ENCODE measurements at regions not wholly inside any gene's neighbourhood (a gene's known extent, or its start where the extent isn't known, plus 50 kb on each side); places are given as distances from the start of the nearest gene placed in this dataset.
A peak's percentile ranks its signal among the peaks of the same experiment; 100 is the strongest.

DNA sequence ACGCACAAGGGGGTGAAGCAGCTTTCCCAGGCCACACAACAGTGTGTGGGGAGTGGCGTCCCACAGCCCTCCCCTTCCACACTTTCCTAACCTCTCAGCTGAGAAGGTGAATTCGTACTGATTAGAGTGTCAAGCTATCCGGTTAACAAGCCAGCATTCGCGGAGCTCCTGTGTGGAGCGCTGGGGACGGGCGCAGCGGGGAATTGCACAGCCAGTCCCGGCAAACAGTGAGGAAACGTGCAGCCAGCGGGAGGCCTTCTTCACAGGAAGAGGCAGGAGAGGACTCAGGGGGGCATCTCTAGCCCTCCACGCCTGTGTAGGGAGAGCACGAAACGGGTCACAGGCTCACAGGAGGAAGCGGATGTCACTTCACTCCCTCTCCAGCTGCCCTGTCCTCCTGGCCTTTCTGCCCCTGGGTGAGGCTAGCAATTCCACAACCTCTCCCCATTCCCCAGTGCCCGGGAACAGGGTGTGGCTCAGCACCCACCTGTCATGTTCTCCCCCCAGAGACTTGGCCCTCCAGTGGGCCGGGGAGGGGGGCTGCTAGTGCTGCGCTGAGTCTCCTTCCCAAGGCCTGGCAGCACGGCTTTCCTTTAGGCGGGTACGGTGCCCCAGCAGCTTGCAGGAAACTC, 117.3 kb downstream of the CPZ start:
- CTCF ChIA-PET = no interaction called here
- no peak for DNase-seq (ENCODE audit: extremely low spot score)
- POLR2A ChIA-PET = interaction anchor here (0.6 kb wide), 1 partner anchor 86 kb away, joined by 3 read pairs; no protein-coding TSS in a partner anchor
- TF ChIP-seq TARDBP (IDR thresholded peaks at IDR 0.05) (no peak), ZNF384 (IDR thresholded peaks at IDR 0.05) (no peak)

DNA sequence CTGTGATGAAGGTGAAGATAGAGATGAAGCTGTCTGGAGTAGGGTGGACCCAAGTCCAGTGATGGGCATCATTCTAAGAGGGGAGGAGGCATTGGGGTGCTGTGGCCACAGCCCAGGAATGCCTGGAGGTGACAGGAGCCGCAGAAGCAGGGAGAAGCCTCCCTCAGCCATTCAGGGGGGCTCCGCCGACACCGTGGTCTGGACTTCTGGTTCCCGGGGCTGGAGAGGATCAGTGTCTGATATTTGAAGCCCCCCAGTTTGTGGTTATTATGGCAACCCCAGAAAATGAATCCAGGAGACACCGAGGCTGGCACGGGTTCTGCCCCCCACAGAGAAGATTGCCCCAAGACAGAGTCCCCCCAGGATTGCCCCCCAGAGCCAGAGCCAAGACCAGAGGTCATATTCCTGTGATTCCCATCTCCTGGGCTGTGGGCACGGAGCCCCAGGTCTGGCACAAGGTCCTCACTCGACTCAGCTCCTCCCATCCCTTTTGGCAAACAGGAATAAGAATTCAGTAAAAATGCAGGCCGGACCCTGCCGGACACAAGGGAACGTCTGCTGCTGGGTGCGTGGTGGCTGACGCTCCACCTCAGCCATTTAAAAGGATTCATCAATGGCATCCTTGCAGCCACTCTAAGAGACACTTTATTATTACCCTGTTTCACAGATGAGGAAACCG, 116.6 kb downstream of the CPZ start:
- no peak for DNase-seq (ENCODE audit: extremely low spot score)
- TF ChIP-seq FOXA1 (IDR thresholded peaks at IDR 0.05) = no peak
- TF ChIP-seq LEF1 (IDR thresholded peaks at IDR 0.05; ENCODE audit: borderline replicate concordance) = no peak
- TF ChIP-seq ELF4 (IDR thresholded peaks at IDR 0.05) = no peak
- no peak for TF ChIP-seq SP1 (IDR thresholded peaks at IDR 0.05)
- CTCF ChIA-PET = no interaction called here
- POLR2A ChIA-PET = interaction anchor here (0.6 kb wide), 1 partner anchor 87 kb away, joined by 3 read pairs; no protein-coding TSS in a partner anchor

DNA sequence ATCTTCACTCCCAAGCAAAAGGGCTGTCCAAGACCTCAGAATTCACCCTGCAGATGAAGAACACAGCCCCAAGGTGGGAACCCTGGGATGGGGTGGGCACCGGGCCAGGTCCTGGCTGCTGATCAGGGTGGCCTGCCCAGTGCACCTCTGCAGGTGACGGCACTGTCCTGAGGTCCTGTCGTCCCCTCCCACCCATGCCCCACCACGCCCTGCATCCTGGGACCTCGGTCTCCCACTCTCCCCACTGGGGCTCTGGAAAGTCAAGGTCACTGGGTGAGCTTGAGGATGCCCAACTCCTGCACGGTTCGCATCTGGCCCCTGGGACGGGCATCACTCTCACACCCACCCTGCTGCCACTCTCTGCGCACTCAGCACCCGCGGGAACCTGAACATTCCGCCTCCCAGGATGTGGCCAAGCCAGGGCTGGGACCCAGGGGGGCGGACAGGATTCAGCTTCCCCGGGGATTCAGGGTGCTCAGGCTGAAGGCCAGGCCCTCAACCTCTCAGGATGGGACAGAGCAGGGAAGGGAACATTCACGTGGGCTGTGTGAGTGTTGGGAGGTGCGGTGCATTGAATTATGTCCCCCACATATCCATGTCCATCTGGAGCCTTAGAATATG, 115.9 kb downstream of the CPZ start:
- ChIA-PET CTCF (no interaction called here), POLR2A (no interaction called here)
- no peak for DNase-seq (ENCODE audit: extremely low spot score)
- no peak for TF ChIP-seq BHLHE40 (IDR thresholded peaks at IDR 0.05; ENCODE audit: borderline replicate concordance)
- TF ChIP-seq SP1 (IDR thresholded peaks at IDR 0.05) = no peak
- no peak for TF ChIP-seq SUZ12 (IDR thresholded peaks at IDR 0.05)
- TF ChIP-seq ZNF384 (IDR thresholded peaks at IDR 0.05) = no peak
- TF ChIP-seq NFRKB (IDR thresholded peaks at IDR 0.05) = no peak
- no peak for TF ChIP-seq ELF4 (IDR thresholded peaks at IDR 0.05)

GRCh38 chr4:8707045-8707781, 114.6 kb downstream of the CPZ start:
- POLR2A ChIA-PET = no interaction called here
- DNase-seq (ENCODE audit: extremely low spot score) = peak; percentile 52
- CTCF ChIA-PET = no interaction called here
- TF ChIP-seq CTBP1 (IDR thresholded peaks at IDR 0.05; ENCODE audit: borderline replicate concordance) = no peak
- no peak for TF ChIP-seq BHLHE40 (IDR thresholded peaks at IDR 0.05; ENCODE audit: borderline replicate concordance)
- no peak for TF ChIP-seq SP1 (IDR thresholded peaks at IDR 0.05)
- TF ChIP-seq ELF4 (IDR thresholded peaks at IDR 0.05) = no peak
- TF ChIP-seq FOXM1 (IDR thresholded peaks at IDR 0.05; ENCODE audit: borderline replicate concordance) = no peak
- TF ChIP-seq HDGF (IDR thresholded peaks at IDR 0.05; ENCODE audit: borderline replicate concordance) = no peak
- TF ChIP-seq ZNF384 (IDR thresholded peaks at IDR 0.05) = no peak

DNA sequence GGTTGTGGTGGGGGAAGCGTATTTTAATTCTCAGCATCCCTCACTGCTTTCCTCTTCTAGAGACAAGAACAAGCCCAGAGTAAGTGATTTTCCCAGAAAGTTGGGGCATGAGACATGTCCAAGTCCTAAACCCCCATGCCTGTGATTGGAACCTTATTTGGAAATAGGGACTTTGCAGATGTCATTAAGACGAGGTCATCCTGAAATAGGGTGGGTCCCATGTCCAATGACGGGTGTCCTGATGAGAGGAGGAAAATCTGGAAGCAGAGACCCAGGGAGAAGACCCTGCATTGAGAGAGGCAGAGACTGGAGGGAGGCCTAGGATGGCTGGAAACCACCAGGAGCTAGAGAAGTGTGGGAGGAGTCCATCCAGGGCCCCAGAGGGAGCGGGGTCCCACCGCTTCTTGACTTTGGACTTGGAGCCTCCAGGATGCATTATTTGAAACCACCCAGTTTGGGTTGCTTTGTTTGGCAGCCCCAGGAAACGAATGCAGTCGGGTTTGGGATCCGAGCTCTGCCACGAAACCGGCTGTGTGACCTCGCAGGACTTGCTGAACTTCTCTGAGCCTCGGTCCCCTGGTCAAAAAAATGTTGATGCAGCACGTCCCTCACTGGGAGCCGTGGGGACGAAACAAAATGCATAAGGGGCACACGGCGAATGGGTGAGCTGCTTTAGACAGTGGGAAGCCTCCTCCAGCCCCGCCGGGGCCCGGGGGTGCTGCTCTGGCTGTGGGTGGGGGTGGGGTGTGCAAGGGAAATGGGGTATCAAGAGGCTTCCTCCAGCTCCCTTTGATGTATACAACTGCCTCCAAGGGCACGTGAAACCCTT, 113.9 kb downstream of the CPZ start:
- TF ChIP-seq FOXK2 (IDR thresholded peaks at IDR 0.05) (no peak), ZNF384 (IDR thresholded peaks at IDR 0.05) (no peak), HDGF (IDR thresholded peaks at IDR 0.05; ENCODE audit: borderline replicate concordance) (no peak), L3MBTL2 (conservative IDR thresholded peaks at IDR 0.05) (no peak), FOXA1 (IDR thresholded peaks at IDR 0.05) (no peak), BHLHE40 (IDR thresholded peaks at IDR 0.05; ENCODE audit: borderline replicate concordance) (no peak), LEF1 (IDR thresholded peaks at IDR 0.05; ENCODE audit: borderline replicate concordance) (no peak), SUZ12 (IDR thresholded peaks at IDR 0.05) (no peak), NFRKB (IDR thresholded peaks at IDR 0.05) (no peak), TARDBP (IDR thresholded peaks at IDR 0.05) (no peak), PKNOX1 (IDR thresholded peaks at IDR 0.05) (no peak), CTBP1 (IDR thresholded peaks at IDR 0.05; ENCODE audit: borderline replicate concordance) (no peak)
- DNase-seq (ENCODE audit: extremely low spot score) = no peak
- ChIA-PET CTCF (no interaction called here), POLR2A (no interaction called here)

DNA sequence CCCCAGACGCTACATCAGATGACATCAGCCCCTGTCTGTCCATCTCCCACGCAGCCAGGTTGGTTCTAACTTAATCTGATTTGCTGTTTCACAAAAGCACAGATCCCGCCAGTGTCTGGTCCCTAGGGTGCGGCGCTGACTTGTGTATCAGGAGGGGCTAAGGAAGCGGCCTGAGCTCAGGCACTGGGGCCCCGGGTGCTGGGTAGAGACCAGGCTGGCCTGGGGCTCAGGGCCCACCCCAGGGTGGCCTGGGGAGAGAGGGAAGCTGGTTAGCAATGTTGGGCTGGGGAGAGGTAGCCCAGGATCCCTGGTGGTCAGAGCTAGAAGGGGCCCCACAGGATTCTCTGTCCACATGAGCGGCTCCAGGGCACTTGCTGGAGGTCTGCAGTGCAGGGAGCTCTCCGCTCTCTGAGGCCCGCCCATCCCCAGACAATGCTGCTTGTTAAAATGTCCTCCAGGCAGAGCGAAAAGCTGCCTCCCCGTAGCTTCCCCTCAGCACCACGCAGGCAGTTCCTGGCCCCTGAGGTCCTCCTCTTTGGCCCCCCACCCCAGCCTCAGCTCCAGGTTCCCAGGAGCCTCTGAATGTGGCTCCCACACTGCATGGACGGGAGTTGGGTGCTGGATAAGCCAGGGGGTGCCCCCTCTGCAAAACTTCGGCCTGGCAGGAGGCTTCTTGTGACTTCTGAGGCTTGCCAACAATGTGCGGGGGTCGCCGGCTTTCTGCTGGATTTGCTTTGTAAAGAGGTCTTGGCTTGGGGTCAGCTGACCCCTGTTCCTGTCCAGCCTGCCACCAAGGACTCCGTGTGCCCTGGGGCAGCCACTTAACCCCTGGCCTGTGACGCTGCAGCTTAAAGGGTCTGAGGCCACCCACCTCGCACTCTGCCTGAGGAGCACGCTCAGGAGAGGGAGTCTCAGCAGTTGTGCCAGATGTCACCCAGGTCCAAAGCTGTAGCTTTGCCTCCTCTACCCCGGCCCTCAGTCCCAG, 112.9 kb downstream of the CPZ start:
- TF ChIP-seq LEF1 (IDR thresholded peaks at IDR 0.05; ENCODE audit: borderline replicate concordance) (no peak), ELF4 (IDR thresholded peaks at IDR 0.05) (no peak), BHLHE40 (IDR thresholded peaks at IDR 0.05; ENCODE audit: borderline replicate concordance) (no peak), FOXA1 (IDR thresholded peaks at IDR 0.05) (no peak), FOXM1 (IDR thresholded peaks at IDR 0.05; ENCODE audit: borderline replicate concordance) (no peak), PKNOX1 (IDR thresholded peaks at IDR 0.05) (no peak), SP1 (IDR thresholded peaks at IDR 0.05) (no peak), TARDBP (IDR thresholded peaks at IDR 0.05) (no peak), SUZ12 (IDR thresholded peaks at IDR 0.05) (no peak), NFRKB (IDR thresholded peaks at IDR 0.05) (no peak), L3MBTL2 (conservative IDR thresholded peaks at IDR 0.05) (no peak), ARNT (IDR thresholded peaks at IDR 0.05) (no peak), FOXK2 (IDR thresholded peaks at IDR 0.05) (no peak), CTBP1 (IDR thresholded peaks at IDR 0.05; ENCODE audit: borderline replicate concordance) (no peak), ZNF384 (IDR thresholded peaks at IDR 0.05) (no peak), HDGF (IDR thresholded peaks at IDR 0.05; ENCODE audit: borderline replicate concordance) (no peak)
- CTCF ChIA-PET = no interaction called here
- POLR2A ChIA-PET = no interaction called here
- DNase-seq (ENCODE audit: extremely low spot score) = no peak
